WTC11 (cell line): ENCODE measurements at regions not wholly inside any gene's neighbourhood (a gene's known extent, or its start where the extent isn't known, plus 50 kb on each side); places are given as distances from the start of the nearest gene placed in this dataset.

ENCODE experiments used
- CBFB ChIP-seq: sonication (generic); formaldehyde crosslinking; IDR thresholded peaks from 2 replicates; pipeline ENCODE4 v1.8.1; 2022; ENCODE audit warnings: mild to moderate bottlenecking, low read depth, missing genetic modification reagents
- CTCF ChIP-seq: fragments of 200-600 bp; IDR thresholded peaks from 2 replicates; pipeline ENCODE4 v1.8.0; 2022; ENCODE audit warnings: antibody characterized with exemption
- HMGA2 ChIP-seq: fragments of 250-450 bp; sonication (Bioruptor Pico); IDR thresholded peaks from 2 replicates; pipeline ENCODE4 v1.4.0; 2021; ENCODE audit warnings: mild to moderate bottlenecking, moderate library complexity
- MAX ChIP-seq: sonication (generic); formaldehyde crosslinking; IDR thresholded peaks from 2 replicates; pipeline ENCODE4 v1.8.0; 2022; ENCODE audit warnings: mild to moderate bottlenecking, missing genetic modification reagents
- NR3C1 ChIP-seq: sonication (generic); formaldehyde crosslinking; conservative IDR thresholded peaks from 2 replicates; pipeline ENCODE4 v1.8.1; 2023; ENCODE audit warnings: low read depth, mild to moderate bottlenecking, missing genetic modification reagents
- ZBTB21 ChIP-seq: sonication (generic); formaldehyde crosslinking; IDR thresholded peaks from 2 replicates; pipeline ENCODE4 v1.8.1; 2023; ENCODE audit warnings: mild to moderate bottlenecking, missing genetic modification reagents, borderline replicate concordance
- ZNF232 ChIP-seq: sonication (generic); formaldehyde crosslinking; IDR thresholded peaks from 2 replicates; pipeline ENCODE4 v1.8.0; 2022; ENCODE audit warnings: mild to moderate bottlenecking, missing genetic modification reagents

- TF ChIP-seq CBFB (no peak), NR3C1 (CRISPR knock-in tag) (no peak), HMGA2 (CRISPR knock-in tag) (no peak), ZBTB21 (CRISPR knock-in tag) (no peak), MAX (CRISPR knock-in tag) (no peak), ZNF232 (CRISPR knock-in tag) (no peak), CTCF (no peak)
Observed at GRCh38 chr12:58592475-58593207, 327.7 kb downstream of the LRIG3 start.
